GM21786 (cell line): ENCODE measurements at regions not wholly inside any gene's neighbourhood (a gene's known extent, or its start where the extent isn't known, plus 50 kb on each side); places are given as distances from the start of the nearest gene placed in this dataset.

Source experiments
- ATAC-seq: cut with Tn5 transposase; IDR thresholded peaks from one replicate; pipeline ENCODE4 v1.9.1; 2021; ENCODE audit not compliant: unreplicated experiment

DNA sequence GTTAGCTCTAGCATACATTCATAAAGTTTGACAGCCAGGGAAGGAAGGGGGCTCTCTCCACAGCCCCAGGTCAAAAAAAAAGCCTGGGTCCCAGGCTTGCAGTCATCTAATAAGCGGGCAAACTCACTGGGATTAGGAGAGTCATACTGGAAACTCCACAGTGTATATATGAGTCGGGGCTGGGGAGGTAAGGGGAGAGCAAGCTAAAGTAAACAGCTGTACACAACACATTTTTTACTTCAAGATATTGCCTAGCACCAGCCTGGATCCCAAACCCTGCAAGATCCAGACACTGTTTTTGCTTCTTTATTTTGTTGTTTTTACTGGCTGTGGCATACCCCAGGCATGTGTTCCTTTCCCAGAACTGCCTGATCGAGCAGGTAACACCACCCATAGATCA lies 291.3 kb upstream of the TANK start:
- no peak for ATAC-seq

DNA sequence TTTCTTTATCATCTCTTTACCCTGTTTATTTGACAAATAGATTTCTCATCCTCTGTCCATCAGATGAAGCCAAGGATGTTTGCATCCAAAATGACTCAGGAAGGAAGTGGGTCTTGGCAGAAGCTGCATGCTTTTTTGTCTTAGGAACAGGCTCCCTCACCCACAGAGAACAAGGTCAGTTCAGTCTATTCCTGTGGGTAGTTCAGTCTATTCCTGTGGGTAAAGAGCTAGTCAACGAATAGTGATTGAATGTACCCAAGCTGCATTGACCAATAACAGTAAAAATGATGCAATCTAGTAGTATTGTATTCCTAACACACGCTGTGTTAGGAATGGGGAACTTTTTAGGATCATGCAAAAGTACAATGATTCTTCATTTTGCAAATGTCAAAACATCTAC lies 290.8 kb upstream of the TANK start:
- no peak for ATAC-seq

DNA sequence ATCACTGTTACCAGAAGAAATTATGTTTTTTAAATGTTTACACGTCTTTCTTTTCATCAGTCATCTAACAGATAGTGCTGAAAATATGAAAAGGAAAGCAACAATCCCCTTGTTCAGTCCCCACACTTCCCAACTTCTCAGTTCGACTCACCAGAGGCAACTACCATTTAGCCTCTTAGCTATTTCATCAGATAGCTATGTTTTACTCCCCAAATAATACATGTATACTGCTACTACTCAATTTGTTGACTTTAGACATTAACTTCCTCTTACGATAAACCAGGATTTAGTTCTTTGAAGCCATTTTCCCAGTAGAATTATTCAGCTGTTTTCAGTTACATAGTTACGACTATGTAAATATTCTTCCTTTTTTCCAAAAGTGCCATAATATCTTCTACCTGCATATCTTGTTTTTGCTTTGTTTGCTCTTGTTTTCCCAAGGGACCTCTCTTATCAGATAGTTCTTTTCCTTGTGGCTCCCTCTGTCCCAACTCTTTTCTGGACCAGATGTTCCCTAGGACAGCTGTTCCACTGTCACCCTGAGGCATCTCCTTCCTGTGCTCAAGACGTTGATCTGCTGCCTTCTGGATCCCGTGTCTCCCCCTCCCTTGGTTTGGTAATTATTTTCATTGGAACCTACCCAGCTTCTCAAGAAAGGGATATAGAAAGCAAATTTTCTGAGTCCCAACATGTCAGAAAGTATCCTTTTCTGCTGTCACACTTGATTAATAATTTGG lies 289.3 kb upstream of the TANK start:
- no peak for ATAC-seq

DNA sequence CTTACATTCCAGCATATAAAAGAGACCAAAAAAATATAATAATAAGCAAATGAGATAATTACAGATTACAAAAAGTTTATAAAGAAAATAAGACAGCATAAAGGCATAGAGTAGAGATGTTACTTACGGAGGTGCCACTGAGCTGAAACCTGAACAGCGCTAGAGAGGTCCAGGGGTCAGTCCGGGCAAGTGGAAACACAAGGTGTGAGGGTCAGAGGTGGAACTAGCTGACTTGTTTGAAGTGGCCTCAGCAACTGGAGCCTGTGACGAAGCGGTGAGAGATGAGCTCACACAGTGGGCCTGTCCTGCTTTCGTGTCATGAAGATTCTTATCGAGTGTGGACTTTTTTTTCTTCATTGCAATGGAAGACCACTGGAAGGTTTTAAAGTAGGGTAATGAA lies 288.3 kb upstream of the TANK start:
- no peak for ATAC-seq

DNA sequence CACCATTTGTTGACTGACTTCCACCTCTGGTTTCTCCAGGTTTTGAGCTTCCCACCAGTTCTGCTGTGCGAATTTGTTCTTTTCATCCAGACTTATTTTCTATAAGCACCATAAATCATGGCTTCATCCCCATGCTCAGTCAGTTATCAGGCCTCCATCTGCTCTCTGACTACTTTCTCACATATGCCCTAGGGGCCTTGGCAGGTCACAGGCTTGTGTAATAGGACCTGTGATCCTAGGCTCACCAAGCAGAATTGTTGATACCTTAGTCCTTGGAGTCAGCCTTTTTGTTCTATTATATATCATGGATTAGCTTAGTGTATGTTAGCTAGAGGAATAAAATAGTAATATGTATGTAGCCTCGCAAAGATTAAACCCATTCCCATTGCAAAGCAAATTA lies 284.2 kb upstream of the TANK start:
- ATAC-seq, result no peak

DNA sequence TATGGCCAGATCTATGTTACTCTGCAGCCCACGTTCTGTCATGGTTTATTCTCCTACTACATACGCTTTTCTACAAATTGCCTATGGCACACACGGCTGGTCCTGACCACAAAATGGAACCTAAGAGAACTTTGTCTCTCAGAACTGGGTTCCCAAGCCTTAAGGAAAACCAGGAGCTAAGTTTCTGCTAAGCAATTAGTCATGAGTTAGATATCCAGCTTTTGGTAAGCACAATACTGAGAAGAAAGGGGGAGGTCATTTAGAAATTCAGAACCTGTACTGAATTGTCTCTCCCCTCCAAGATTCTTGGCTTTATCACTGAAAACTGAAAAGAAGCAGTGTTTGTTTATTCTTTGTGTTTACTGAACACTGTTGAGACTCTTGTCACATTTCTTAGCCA lies 283.5 kb upstream of the TANK start:
- no peak for ATAC-seq

DNA sequence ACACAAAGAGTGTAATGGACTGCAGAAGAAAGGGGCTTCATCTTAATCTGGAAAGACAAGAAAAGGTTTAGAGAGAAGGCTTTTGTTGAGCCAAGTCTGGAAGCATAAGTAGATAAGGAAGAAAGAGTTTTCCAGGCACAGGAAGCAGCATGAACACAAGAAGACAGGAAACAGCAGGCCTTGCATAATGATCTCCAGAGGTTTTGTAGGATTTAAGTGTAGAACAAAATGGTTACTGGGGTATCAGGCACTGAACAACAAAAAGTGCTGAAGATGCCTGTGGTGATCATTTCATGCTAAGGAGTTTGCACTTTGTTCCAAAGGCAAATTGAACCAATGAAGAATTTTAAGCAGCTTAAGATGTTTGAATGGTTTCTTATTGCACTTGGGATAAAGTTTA lies 281.6 kb upstream of the TANK start:
- no peak for ATAC-seq

DNA sequence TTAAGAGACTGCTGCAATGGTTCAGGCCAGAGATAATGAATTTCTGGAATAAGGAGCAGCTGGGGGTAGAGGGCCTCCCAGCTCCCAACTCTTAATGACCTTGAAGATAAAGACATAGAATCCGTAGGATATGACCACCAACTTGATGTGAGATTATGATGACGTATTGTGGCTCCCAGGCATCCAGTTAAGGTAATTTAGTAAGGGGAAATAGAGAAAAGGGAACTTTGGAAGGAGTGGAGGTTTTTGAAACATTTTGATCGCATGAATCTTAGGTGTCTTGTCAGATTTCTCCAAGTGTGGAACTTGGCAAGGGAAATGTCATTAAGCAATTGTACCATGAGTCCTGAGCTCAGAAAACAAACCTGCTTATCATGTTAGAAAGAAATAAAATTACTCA lies 277.3 kb upstream of the TANK start:
- ATAC-seq, result no peak

DNA sequence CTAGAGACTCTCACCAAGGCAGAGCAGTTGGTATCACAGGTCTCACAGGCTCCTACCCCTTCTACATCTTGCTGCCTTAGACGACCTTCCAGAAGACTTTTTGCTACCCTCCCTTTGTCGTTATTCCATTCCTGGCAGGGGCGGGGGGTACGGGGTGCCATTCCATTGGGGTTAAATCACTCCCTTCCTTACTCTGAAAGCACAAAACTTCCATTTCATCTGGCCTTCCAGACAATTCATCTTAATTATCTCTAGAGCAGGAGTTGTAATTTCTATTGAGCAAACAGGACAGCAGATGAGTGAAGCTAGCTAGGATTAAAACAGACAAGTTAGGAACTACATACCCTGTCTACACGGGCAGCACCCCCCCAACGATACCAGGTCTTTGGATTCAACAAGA lies 276.2 kb upstream of the TANK start:
- ATAC-seq, result no peak

DNA sequence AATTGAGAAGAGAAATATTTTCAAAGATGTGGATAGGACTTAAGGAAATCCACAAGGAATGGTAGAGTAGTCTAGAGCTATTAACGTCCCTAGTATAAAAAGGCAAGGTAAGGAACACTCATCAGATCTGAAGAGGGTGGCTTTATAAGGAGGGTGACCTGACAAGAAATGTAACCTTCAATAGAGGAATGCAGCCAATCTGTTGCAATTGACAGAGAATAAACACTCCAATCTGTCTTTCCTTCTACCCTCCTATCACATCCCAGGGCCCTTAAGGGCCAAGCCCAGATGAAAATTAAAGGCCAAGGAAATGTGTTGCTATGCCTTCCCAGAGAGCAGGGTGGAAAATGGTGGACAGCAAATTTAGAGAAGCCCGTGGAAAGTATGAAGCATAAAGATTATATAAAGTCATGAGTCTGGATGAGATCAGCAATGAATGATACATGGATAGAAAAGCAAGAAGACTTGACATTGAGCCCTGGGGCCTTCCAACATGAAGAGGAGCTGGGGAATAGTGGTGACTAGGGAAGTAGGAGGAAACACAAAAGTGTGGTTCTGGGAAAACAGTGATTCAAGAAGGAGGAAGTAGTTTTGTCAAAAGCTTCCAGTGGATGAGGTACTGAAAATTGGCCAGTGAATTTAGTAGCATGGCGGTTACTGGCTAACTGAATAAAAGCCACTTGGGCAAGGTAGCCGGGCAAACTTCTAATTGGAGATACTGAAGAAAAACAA lies 270.6 kb upstream of the TANK start:
- ATAC-seq, result no peak

DNA sequence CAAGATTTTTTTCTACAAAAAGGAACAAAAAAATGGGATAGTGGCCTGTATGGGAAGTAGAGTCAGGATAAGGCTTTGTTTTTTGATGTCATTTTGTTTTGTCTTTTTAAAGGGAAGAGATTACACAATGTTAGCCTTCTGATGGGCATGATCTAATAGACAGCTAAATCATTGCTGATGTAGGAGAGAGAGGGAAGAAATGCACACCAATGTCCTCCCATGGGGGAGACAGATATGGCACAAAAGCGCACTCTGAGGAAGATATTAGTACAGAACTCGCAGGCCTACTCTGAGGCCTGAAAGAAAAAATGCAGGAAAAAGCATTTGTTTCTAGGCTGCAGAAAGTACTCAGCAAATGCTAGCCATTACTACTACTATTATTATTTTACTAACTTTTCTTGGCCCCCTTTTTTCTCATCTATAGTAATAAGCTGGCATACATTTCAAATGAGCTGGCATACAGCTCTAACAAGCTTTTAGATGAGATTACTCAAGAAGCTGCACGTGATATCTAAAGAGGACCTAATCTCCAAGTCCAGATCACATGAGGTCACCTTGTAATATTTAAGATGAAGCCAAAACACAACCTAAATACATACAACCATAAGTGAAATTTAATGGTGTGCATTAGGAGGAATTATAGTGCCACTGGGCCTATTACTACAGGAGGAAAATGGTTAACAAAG lies 269.4 kb upstream of the TANK start:
- ATAC-seq, result no peak

DNA sequence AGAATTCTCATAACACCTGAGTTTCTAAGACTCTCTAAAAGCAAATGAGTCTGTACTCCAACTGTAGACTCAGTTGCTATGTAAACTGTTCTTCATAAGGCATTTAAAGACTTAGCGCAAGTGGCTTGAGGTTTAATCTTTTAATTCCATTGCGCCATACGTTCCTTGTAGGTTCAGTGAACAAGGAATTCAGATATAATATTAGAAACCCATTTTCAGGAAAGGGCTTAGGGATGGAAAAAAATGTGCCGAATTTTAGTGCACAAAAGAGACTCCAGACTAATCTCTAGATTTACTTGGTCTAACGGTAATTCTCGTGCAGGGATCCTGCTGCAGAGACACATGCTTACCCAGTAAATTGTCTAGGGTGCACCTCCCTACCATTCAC lies 268.9 kb upstream of the TANK start:
- no peak for ATAC-seq

DNA sequence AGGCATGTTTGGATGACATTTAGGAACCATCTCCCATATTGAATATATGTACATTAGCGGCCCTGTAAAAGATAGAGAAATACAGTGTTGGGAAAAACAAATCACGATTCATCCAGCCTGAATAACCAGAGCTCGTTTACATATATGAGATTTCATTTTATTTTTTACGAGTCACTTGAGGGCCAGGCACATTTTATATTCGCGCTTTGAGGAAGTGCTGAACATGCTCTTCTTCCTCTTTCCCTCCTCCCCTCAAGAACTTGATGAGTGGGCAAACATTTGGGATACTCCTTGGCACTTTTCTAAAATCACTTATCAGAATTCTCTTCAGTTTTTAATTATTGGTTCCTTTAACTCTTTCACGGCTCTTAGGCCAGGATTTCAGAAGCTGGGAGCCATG lies 268.0 kb upstream of the TANK start:
- no peak for ATAC-seq

DNA sequence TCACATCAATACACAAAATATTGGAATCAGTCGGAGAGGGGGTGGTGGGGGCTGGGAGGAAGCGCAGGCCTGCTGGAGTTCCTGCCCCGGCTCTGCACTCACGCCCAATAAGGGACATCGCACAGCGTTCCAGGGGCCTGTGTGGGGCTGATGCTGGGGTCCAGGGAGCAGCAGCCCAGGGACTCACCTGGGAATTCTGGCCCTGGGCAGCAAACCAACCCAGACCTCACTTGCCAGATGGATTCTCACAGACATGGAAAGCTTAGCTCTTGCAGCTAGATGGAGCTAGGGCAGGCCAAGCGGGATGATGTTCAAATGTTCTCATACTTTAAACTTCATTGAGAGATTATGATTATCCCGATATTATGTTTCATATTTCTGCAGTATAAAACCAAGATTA lies 266.6 kb upstream of the TANK start:
- ATAC-seq, result no peak

DNA sequence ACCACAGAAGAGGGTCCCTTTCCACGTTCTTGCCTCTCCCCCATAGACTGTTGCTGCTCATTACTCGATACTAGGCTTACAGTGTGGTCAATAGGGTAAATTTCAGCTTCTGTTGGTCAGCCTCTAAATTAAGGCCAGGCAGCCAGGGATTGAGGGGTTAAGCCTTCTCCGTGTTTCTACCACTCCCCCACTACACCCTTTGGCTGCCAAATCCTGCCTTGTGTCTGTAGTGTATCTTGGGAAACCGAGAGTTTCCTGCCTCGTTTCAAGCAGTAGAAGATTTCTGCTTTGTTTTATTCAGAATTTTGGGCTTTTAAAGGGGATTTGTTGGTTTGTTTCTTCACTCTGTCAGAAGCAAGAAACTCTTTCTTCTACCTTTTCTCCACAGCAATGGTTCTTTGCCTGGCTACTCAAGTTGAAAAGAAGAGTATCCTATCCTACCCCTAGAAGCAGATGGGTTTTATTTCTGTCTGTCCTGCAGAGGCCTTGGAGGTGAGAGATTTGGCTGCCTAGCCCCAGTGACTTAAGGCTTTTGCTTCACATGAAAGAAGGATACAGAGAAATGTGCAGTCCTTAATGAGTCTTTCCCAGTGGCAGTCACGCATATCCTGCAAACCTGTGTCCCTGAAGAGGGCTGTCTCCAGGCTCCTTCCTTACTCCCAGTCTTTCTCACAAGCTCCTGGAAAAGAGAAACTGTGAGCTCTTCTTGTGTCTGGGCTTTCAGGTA lies 261.5 kb upstream of the TANK start:
- ATAC-seq, result no peak

DNA sequence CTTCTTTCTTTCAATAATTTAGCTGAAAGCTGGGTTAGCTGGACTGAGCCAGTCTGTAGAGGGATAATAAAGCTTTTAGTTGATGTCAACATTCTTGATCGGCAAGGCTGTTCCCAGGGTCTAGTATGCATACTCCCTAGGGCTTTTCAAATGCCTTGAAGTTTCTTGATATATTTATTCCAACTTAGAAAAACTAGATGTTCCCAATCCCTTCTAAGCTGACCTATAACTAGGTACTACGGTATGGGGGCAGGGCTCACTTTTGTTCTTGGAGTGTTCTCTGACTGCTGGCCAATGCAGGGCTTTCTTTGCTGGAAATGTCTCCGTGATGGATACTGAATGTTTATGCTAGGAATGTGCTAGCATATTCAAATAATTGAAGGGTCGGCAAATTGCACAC lies 258.6 kb upstream of the TANK start:
- no peak for ATAC-seq

DNA sequence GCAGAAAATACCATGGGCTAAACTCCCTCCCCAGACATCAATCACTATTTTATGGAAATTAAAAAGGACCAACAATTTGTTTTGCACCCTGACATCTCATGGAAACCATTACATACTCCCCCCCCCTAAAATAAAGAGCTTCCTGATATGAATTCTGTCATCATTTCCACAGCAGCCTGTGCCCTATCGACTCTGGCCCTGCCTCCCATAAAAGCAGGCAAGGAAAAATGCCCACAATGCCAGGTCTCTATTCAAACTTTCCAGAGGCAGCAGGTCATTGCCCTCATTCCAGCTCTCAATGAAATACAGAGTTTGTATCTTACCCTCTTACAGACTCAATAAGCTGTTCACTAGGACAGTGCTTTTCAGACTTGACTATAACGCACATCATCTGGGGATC lies 254.4 kb upstream of the TANK start:
- no peak for ATAC-seq

DNA sequence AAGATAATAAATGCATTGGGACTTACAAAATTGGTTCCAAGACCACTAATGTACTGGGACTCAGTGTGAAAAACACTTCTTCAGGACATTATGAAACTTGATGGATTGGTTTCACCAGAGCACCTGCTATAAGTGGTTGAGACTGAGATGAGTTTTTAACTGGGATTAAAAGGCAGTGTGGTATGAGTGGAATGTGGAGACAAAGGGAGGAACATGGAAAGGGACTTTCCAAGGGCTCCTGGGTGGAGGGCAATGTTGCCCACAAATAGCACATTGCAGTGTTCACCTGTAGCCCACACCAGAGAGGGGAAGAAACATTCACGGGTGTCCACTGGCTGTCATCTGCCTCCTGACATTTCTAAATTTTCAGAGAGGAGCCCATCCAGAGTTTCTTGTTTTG lies 253.3 kb upstream of the TANK start:
- no peak for ATAC-seq

DNA sequence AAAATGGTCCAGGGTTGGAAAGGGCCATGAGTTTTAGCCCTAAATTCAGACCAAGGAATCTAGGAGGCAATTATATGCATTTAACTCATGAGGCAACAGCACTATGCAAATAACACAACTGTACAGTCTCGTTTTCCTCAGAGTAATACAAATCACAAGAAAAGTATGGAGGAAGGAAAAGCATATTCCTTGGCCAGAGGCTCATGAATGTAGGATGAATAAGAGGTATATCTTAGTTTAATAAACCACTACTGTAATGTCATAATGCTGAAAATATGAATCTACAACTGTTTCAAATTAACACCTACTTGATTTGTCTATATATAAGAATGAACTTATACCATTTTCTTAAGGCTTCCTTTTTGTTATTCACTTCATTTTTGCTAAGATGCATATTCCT lies 252.5 kb upstream of the TANK start:
- no peak for ATAC-seq

DNA sequence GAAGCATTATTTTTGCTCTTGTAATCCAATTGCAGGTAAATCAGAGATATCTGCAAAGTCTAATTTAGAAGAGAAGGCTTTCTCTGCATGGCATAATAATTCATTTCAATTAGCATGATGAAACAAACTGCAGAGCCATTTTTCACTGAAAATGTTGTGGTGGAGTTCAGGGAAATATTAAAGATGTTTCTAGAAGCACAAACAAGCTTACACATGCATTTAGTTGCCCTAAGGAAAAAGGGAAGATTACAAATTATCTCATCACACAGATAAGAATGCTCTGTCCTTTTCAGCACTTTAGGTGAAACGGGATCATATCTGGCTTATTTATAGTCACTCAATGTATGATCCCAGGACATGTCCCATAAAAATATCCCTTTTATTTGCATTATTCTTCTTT lies 252.1 kb upstream of the TANK start:
- no peak for ATAC-seq

DNA sequence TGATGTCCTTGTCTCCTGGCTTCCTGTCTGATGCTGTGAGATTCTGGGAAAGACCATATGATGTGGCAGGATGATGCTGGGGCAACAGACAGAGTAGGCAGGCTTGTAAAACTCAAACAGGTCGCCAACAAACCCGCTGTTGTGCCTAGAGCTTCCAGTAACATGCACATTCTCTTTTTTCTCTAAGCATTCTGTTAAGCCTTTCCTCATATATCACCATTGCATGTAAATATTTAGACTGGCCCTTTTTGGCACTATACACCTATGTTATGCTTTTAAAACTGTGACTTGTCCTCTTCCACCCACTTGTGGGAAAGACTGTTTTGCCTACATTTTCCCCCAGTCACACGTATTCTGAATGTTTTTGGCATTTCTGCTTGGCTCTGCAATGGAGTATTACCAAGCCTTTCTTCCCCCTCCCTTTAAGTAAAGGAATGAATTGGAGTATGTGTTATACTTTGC lies 250.4 kb upstream of the TANK start:
- no peak for ATAC-seq

DNA sequence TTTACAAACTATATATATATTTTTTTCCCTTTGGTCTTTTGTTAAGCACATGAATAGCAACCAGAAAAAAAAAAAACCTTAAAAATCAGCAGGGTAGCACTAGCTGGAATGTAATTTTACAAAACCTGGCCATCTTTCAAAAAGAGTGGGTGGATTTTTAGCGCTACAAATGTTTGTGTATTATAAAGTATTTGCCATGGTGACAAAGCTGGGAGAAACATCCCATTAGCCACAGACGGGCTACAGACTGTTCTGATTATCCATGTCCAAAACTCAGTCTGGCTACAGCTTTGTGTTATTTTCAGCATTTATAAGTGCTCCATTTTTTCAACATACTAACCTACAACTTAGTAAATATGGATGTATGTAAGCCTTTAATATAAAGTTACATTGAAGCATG lies 249.5 kb upstream of the TANK start:
- ATAC-seq, result no peak
